ENCODE measurements at regions not wholly inside any gene's neighbourhood (a gene's known extent, or its start where the extent isn't known, plus 50 kb on each side); places are given as distances from the start of the nearest gene placed in this dataset.

- peaks cover 22% of the 10 kb centered on the region for H3K9me3 ChIP-seq (replicated peaks)
- H3K27ac ChIP-seq (replicated peaks): no peak overlapping the region
- H3K27me3 ChIP-seq (ENCODE audit: low read depth): no peaks in the 10 kb centered on the region
- H3K36me3 ChIP-seq: no peaks in the 10 kb centered on the region
- no peak for TF ChIP-seq CTCF (IDR thresholded peaks at IDR 0.05; ENCODE audit: borderline replicate concordance)
- no peak overlapping the region for H3K4me3 ChIP-seq
- DNase-seq: no peak
- no peaks in the 10 kb centered on the region for H3K4me1 ChIP-seq
- intact Hi-C loops (cut with micrococcal nuclease): no loop called here
These were observed 333.3 kb upstream of the HTR2A start for GRCh38 chr13:47230155-47230554.

DNA sequence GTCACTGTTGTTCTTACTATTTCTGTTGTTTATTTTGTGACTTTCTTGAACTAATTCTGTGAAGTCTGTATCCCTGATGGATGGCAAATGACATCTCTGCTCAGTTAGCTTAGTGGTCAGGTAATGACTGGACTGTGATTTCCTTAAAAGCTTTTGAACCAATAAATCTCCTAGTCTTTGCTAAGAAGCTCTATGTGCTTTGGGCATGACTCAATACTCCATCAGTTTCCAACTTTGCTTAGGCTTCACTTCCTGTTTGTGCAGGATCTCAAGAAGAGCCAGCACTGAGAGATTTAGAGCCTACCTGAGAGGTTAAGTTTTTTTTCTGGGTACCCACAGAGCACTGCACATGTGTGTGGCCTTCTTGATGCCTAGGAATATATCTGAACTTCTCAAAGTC is 329.7 kb upstream of the HTR2A start:
- no peak for TF ChIP-seq CTCF (IDR thresholded peaks at IDR 0.05; ENCODE audit: borderline replicate concordance)
- Histone ChIP-seq H3K27me3 (ENCODE audit: low read depth) (no peaks in the 10 kb centered on the region), H3K36me3 (no peaks in the 10 kb centered on the region), H3K4me3 (no peak overlapping the region), H3K27ac (replicated peaks) (no peak overlapping the region), H3K9me3 (replicated peaks) (peaks cover 22% of the 10 kb centered on the region), H3K4me1 (no peaks in the 10 kb centered on the region)
- intact Hi-C loops (cut with micrococcal nuclease): no loop called here
- DNase-seq: no peak

DNA sequence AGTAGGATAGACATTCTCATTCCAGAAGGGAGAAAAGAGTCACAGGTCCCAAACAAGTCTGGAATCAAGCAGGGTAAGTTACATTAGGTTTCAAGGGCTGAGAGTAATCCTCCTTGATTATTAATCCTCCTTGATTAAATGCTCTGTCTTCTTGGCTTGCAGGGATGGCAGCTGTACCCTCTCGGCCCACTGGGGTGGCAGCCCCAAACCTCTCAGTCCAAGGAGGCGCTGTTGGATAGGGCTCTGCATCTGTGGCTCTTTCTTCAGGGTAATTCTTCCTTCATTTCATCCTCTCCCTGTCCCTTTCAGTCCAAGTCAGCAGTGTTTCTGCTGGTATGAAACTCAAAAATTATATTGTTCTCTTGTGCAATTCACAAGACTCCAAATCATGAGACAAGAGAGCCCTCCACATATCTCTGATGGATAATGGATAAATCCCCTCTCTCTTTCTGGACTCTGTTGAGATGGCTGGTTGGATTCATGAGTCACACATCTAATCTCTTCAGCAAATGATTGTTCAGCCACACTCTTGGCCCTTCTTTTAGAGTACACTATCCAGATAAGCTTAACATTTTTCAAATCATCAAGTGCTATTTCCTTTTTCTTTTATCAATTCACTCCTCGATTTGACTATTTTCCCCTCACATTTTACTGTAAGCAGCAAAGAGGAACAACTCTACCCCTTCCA is 323.7 kb upstream of the HTR2A start:
- no peak for TF ChIP-seq CTCF (IDR thresholded peaks at IDR 0.05; ENCODE audit: borderline replicate concordance)
- H3K27me3 ChIP-seq (ENCODE audit: low read depth): no peaks in the 10 kb centered on the region
- H3K4me1 ChIP-seq: no peaks in the 10 kb centered on the region
- intact Hi-C loops (cut with micrococcal nuclease): no loop called here
- H3K4me3 ChIP-seq: no peak overlapping the region
- H3K36me3 ChIP-seq: no peaks in the 10 kb centered on the region
- no peak for DNase-seq
- no peaks in the 10 kb centered on the region for H3K9me3 ChIP-seq (replicated peaks)
- no peak overlapping the region for H3K27ac ChIP-seq (replicated peaks)

DNA sequence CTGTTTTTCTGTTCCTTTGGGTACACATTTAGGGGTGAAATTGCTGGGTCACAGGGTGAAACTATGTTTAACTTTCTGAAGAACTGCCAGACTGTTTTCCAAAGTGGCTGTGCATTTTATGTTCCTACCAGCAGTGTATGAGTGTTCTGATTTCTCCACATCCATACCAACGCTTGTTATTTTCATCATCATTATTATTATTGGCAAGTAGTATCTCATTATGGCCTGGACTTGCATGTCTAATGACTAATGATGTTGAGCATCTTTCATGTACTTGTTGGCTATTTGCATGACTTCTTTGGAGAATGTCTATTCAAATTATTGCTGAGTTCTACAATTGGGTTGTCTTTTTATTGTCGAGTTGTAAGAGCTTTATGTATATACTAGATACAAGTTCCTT is 321.8 kb upstream of the HTR2A start:
- intact Hi-C loops (cut with micrococcal nuclease): no loop called here
- no peak overlapping the region for H3K27ac ChIP-seq (replicated peaks)
- no peaks in the 10 kb centered on the region for H3K4me1 ChIP-seq
- no peak for DNase-seq
- no peak overlapping the region for H3K4me3 ChIP-seq
- no peak for TF ChIP-seq CTCF (IDR thresholded peaks at IDR 0.05; ENCODE audit: borderline replicate concordance)
- H3K36me3 ChIP-seq: no peaks in the 10 kb centered on the region
- H3K9me3 ChIP-seq (replicated peaks): no peaks in the 10 kb centered on the region
- no peaks in the 10 kb centered on the region for H3K27me3 ChIP-seq (ENCODE audit: low read depth)

GRCh38 chr13:47216176-47216822 is 319.4 kb upstream of the HTR2A start:
- no peaks in the 10 kb centered on the region for H3K9me3 ChIP-seq (replicated peaks)
- intact Hi-C loops (cut with micrococcal nuclease): no loop called here
- no peak overlapping the region for H3K4me3 ChIP-seq
- no peak for DNase-seq
- H3K27me3 ChIP-seq (ENCODE audit: low read depth): no peaks in the 10 kb centered on the region
- H3K27ac ChIP-seq (replicated peaks): no peak overlapping the region
- no peaks in the 10 kb centered on the region for H3K4me1 ChIP-seq
- no peaks in the 10 kb centered on the region for H3K36me3 ChIP-seq
- no peak for TF ChIP-seq CTCF (IDR thresholded peaks at IDR 0.05; ENCODE audit: borderline replicate concordance)

Measured in left ventricle myocardium inferior (tissue), 1 donor.